Peyer's patch (tissue), 4 donors: ENCODE measurements at regions not wholly inside any gene's neighbourhood (a gene's known extent, or its start where the extent isn't known, plus 50 kb on each side); places are given as distances from the start of the nearest gene placed in this dataset.

Source experiments
- POLR2A ChIP-seq, 2 donors: fragments of 450-650 bp; IDR thresholded peaks; one replicate each; pipeline ENCODE4 v1.5.1; 2017; ENCODE audit warnings: antibody characterized with exemption in 2 of 2, mild to moderate bottlenecking in 2 of 2, moderate library complexity in 2 of 2
- TF ChIP-seq, protein P1 (sequence below), 6 experiments: fragments of 450-650 bp in 4 of 6; fragments of 200-600 bp in 2 of 6; sonication (generic) in 1 of 6; IDR thresholded peaks; one replicate each; pipeline ENCODE4 v1.5.1; 2017 to 2019; ENCODE audit warnings: antibody characterized with exemption in 6 of 6, mild to moderate bottlenecking in 3 of 6, moderate library complexity in 1 of 6

DNA sequence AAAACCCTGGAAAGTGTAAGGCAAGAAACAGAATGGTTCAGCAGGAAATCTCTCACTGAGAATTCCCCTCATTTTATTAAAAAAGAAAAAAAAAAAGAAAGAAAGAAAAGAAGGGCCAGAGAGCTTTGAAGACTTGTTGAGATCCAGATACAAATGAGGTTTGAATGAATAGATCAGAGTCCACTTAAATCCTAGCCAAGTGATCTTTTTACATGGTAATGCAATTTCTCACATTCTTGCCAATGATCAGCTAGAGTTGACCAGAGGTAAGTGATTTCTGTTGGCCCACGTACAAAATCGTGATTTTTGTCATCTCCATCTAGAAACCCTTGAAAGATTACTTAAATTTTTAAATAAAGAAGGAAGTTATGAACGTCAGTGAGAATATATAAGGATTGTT lies 261.5 kb upstream of the PCSK5 start:
- no peak for TF ChIP-seq POLR2A (IDR thresholded peaks at IDR 0.05)
- TF ChIP-seq, protein P1, sequence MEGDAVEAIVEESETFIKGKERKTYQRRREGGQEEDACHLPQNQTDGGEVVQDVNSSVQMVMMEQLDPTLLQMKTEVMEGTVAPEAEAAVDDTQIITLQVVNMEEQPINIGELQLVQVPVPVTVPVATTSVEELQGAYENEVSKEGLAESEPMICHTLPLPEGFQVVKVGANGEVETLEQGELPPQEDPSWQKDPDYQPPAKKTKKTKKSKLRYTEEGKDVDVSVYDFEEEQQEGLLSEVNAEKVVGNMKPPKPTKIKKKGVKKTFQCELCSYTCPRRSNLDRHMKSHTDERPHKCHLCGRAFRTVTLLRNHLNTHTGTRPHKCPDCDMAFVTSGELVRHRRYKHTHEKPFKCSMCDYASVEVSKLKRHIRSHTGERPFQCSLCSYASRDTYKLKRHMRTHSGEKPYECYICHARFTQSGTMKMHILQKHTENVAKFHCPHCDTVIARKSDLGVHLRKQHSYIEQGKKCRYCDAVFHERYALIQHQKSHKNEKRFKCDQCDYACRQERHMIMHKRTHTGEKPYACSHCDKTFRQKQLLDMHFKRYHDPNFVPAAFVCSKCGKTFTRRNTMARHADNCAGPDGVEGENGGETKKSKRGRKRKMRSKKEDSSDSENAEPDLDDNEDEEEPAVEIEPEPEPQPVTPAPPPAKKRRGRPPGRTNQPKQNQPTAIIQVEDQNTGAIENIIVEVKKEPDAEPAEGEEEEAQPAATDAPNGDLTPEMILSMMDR (IDR thresholded peaks at IDR 0.05), result no peak
